Osteocyte (in vitro differentiated cells): ENCODE measurements at regions not wholly inside any gene's neighbourhood (a gene's known extent, or its start where the extent isn't known, plus 50 kb on each side); places are given as distances from the start of the nearest gene placed in this dataset.

Experiments used
- DNase-seq: peaks from one replicate; pipeline ENCODE4 v3.0.0; 2021; ENCODE audit warnings: mixed read lengths; ENCODE audit not compliant: unreplicated experiment; ENCODE audit errors: extremely low spot score
- H3K27ac Mint-ChIP-seq: one replicate; pipeline ENCODE4 v1.8.0; 2021; ENCODE audit warnings: mild to moderate bottlenecking, mixed read lengths; ENCODE audit not compliant: unreplicated experiment
- H3K27me3 Mint-ChIP-seq: one replicate; pipeline ENCODE4 v1.8.0; 2021; ENCODE audit warnings: mixed read lengths; ENCODE audit not compliant: unreplicated experiment
- H3K36me3 Mint-ChIP-seq: one replicate; pipeline ENCODE4 v1.8.0; 2021; ENCODE audit warnings: mixed read lengths; ENCODE audit not compliant: unreplicated experiment
- H3K4me1 Mint-ChIP-seq: one replicate; pipeline ENCODE4 v1.8.0; 2021; ENCODE audit warnings: mixed read lengths; ENCODE audit not compliant: unreplicated experiment
- H3K4me3 Mint-ChIP-seq: one replicate; pipeline ENCODE4 v1.8.0; 2021; ENCODE audit warnings: mild to moderate bottlenecking, moderate library complexity, mixed read lengths; ENCODE audit not compliant: unreplicated experiment
- H3K9me3 Mint-ChIP-seq: one replicate; pipeline ENCODE4 v1.8.0; 2021; ENCODE audit warnings: mixed read lengths; ENCODE audit not compliant: unreplicated experiment
- TF ChIP-seq, protein P1 (sequence below): fragments of 200-600 bp; sonication (generic); IDR thresholded peaks from 2 replicates; pipeline ENCODE4 v1.5.0; 2021; ENCODE audit warnings: antibody characterized with exemption, mild to moderate bottlenecking, moderate library complexity

DNA sequence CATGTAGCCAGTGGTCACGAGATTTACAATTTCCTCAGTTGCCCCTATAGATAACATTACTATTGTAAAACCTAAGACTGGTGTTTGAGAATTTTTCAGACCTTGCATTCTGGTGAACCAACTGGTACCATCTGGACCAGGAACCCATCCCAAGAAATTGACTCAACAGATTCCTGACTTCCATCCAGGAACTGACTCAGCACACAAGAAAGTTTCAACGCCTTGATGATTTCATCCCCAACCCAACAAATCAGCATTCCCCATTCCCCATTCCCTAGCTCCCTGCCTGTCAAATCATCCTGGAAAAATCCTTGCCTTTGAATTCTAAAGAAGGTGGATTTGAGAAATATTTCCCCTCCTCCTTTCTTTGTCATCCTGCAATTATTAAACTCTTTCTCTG, 529.8 kb upstream of the PRMT6 start:
- no peak for DNase-seq
- H3K9me3 Mint-ChIP-seq = peaks cover 14% of the 10 kb centered on the region
- no peaks in the 10 kb centered on the region for H3K36me3 Mint-ChIP-seq
- TF ChIP-seq, protein P1, sequence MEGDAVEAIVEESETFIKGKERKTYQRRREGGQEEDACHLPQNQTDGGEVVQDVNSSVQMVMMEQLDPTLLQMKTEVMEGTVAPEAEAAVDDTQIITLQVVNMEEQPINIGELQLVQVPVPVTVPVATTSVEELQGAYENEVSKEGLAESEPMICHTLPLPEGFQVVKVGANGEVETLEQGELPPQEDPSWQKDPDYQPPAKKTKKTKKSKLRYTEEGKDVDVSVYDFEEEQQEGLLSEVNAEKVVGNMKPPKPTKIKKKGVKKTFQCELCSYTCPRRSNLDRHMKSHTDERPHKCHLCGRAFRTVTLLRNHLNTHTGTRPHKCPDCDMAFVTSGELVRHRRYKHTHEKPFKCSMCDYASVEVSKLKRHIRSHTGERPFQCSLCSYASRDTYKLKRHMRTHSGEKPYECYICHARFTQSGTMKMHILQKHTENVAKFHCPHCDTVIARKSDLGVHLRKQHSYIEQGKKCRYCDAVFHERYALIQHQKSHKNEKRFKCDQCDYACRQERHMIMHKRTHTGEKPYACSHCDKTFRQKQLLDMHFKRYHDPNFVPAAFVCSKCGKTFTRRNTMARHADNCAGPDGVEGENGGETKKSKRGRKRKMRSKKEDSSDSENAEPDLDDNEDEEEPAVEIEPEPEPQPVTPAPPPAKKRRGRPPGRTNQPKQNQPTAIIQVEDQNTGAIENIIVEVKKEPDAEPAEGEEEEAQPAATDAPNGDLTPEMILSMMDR = no peak
- no peaks in the 10 kb centered on the region for H3K27me3 Mint-ChIP-seq
- no peak overlapping the region for H3K4me3 Mint-ChIP-seq
- no peak overlapping the region for H3K27ac Mint-ChIP-seq
- H3K4me1 Mint-ChIP-seq = no peaks in the 10 kb centered on the region

- H3K9me3 Mint-ChIP-seq = peaks cover 43% of the 10 kb centered on the region
- no peaks in the 10 kb centered on the region for H3K27me3 Mint-ChIP-seq
- no peaks in the 10 kb centered on the region for H3K4me1 Mint-ChIP-seq
- TF ChIP-seq, protein P1 = no peak
- no peak overlapping the region for H3K27ac Mint-ChIP-seq
- no peak overlapping the region for H3K4me3 Mint-ChIP-seq
- H3K36me3 Mint-ChIP-seq = no peaks in the 10 kb centered on the region
- no peak for DNase-seq
Measured at GRCh38 chr1:106534612-106535011, 521.9 kb upstream of the PRMT6 start.

- DNase-seq = no peak
Measured at GRCh38 chr1:106536741-106537140, 519.7 kb upstream of the PRMT6 start.

GRCh38 chr1:106548726-106549125, 507.7 kb upstream of the PRMT6 start:
- Mint-ChIP-seq H3K27me3 (no peaks in the 10 kb centered on the region), H3K27ac (no peak overlapping the region), H3K4me3 (no peak overlapping the region), H3K4me1 (no peaks in the 10 kb centered on the region), H3K9me3 (peaks cover 34% of the 10 kb centered on the region), H3K36me3 (no peaks in the 10 kb centered on the region)
- TF ChIP-seq, protein P1 = no peak
- DNase-seq = no peak

More at GRCh38 chr1:106536741-106537140, 519.7 kb upstream of the PRMT6 start:
- H3K4me1 Mint-ChIP-seq = no peaks in the 10 kb centered on the region
- H3K4me3 Mint-ChIP-seq = no peak overlapping the region
- TF ChIP-seq, protein P1 = no peak
- H3K9me3 Mint-ChIP-seq = peaks cover 39% of the 10 kb centered on the region
- H3K27ac Mint-ChIP-seq = no peak overlapping the region
- H3K27me3 Mint-ChIP-seq = no peaks in the 10 kb centered on the region
- no peaks in the 10 kb centered on the region for H3K36me3 Mint-ChIP-seq

GRCh38 chr1:106554294-106554693, 502.2 kb upstream of the PRMT6 start:
- DNase-seq = no peak
- H3K36me3 Mint-ChIP-seq = no peaks in the 10 kb centered on the region
- TF ChIP-seq, protein P1 = no peak
- H3K27ac Mint-ChIP-seq = no peak overlapping the region
- H3K4me3 Mint-ChIP-seq = no peak overlapping the region
- no peaks in the 10 kb centered on the region for H3K4me1 Mint-ChIP-seq
- H3K9me3 Mint-ChIP-seq = peaks cover 44% of the 10 kb centered on the region
- no peaks in the 10 kb centered on the region for H3K27me3 Mint-ChIP-seq
